Muscle layer of duodenum (tissue), 2 donors: ENCODE measurements at regions not wholly inside any gene's neighbourhood (a gene's known extent, or its start where the extent isn't known, plus 50 kb on each side); places are given as distances from the start of the nearest gene placed in this dataset.

Source experiments
- H3K27ac ChIP-seq: one replicate; pipeline ENCODE4 v1.7.0; 2013; ENCODE audit warnings: mild to moderate bottlenecking, low read length
- H3K27me3 ChIP-seq: one replicate; pipeline ENCODE4 v1.7.0; 2013; ENCODE audit warnings: low read depth, mild to moderate bottlenecking, control low read depth, low read length
- H3K36me3 ChIP-seq, 2 donors: one replicate each; pipeline ENCODE4 v1.7.0; 2013; ENCODE audit warnings: low read length in 2 of 2, control low read depth in 1 of 2, mild to moderate bottlenecking in 1 of 2; ENCODE audit not compliant: insufficient read depth in 2 of 2, control insufficient read depth in 1 of 2
- H3K4me1 ChIP-seq, 2 donors: one replicate each; pipeline ENCODE4 v1.7.0; 2013; ENCODE audit warnings: low read length in 2 of 2, mild to moderate bottlenecking in 2 of 2, control low read depth in 1 of 2, moderate library complexity in 1 of 2; ENCODE audit not compliant: insufficient read depth in 2 of 2, control insufficient read depth in 1 of 2
- H3K4me3 ChIP-seq, 2 donors: one replicate each; pipeline ENCODE4 v1.7.0; 2013; ENCODE audit warnings: low read length in 2 of 2, low read depth in 1 of 2, mild to moderate bottlenecking in 1 of 2
- H3K9me3 ChIP-seq, 2 donors: one replicate each; pipeline ENCODE4 v1.7.0; 2013; ENCODE audit warnings: low read length in 2 of 2, control low read depth in 1 of 2, mild to moderate bottlenecking in 1 of 2; ENCODE audit not compliant: control insufficient read depth in 1 of 2
- donor health status: healthy.

GRCh38 chr6:154561750-154562149, 51.3 kb upstream of the CNKSR3 start:
- H3K27ac ChIP-seq = no peak overlapping the region
- no peaks in the 10 kb centered on the region for H3K36me3 ChIP-seq
- H3K9me3 ChIP-seq = no peaks in the 10 kb centered on the region
- H3K4me3 ChIP-seq = no peak overlapping the region
- no peaks in the 10 kb centered on the region for H3K4me1 ChIP-seq
- H3K27me3 ChIP-seq = no peaks in the 10 kb centered on the region

GRCh38 chr6:154565331-154565730, 54.8 kb upstream of the CNKSR3 start:
- Histone ChIP-seq H3K27ac (no peak overlapping the region), H3K9me3 (no peaks in the 10 kb centered on the region), H3K4me1 (no peaks in the 10 kb centered on the region), H3K4me3 (no peak overlapping the region), H3K36me3 (no peaks in the 10 kb centered on the region), H3K27me3 (no peaks in the 10 kb centered on the region)

GRCh38 chr6:154566866-154567265, 56.4 kb upstream of the CNKSR3 start:
- no peak overlapping the region for H3K27ac ChIP-seq
- no peaks in the 10 kb centered on the region for H3K9me3 ChIP-seq
- no peaks in the 10 kb centered on the region for H3K4me1 ChIP-seq
- H3K36me3 ChIP-seq = no peaks in the 10 kb centered on the region
- no peak overlapping the region for H3K4me3 ChIP-seq
- no peaks in the 10 kb centered on the region for H3K27me3 ChIP-seq

GRCh38 chr6:154567695-154568220, 57.3 kb upstream of the CNKSR3 start:
- Histone ChIP-seq H3K27ac (no peak overlapping the region), H3K9me3 (no peaks in the 10 kb centered on the region), H3K36me3 (no peaks in the 10 kb centered on the region), H3K4me1 (no peaks in the 10 kb centered on the region), H3K4me3 (no peak overlapping the region), H3K27me3 (no peaks in the 10 kb centered on the region)

GRCh38 chr6:154569156-154569862, 58.8 kb upstream of the CNKSR3 start:
- Histone ChIP-seq H3K9me3 (no peaks in the 10 kb centered on the region), H3K27me3 (no peaks in the 10 kb centered on the region), H3K4me1 (no peaks in the 10 kb centered on the region), H3K4me3 (no peak overlapping the region), H3K27ac (no peak overlapping the region), H3K36me3 (no peaks in the 10 kb centered on the region)

- H3K4me1 ChIP-seq = no peaks in the 10 kb centered on the region
- H3K27ac ChIP-seq = no peak overlapping the region
- H3K9me3 ChIP-seq = no peaks in the 10 kb centered on the region
- H3K36me3 ChIP-seq = no peaks in the 10 kb centered on the region
- no peak overlapping the region for H3K4me3 ChIP-seq
- no peaks in the 10 kb centered on the region for H3K27me3 ChIP-seq
These were observed 60.0 kb upstream of the CNKSR3 start for GRCh38 chr6:154570505-154570904.

- no peak overlapping the region for H3K4me3 ChIP-seq
- H3K36me3 ChIP-seq = no peaks in the 10 kb centered on the region
- no peaks in the 10 kb centered on the region for H3K9me3 ChIP-seq
- no peaks in the 10 kb centered on the region for H3K27me3 ChIP-seq
- no peak overlapping the region for H3K27ac ChIP-seq
- no peaks in the 10 kb centered on the region for H3K4me1 ChIP-seq
These were observed 62.1 kb upstream of the CNKSR3 start for GRCh38 chr6:154572556-154572955.

- Histone ChIP-seq H3K4me3 (no peak overlapping the region), H3K4me1 (no peaks in the 10 kb centered on the region), H3K9me3 (peaks cover 0 to 2% of the 10 kb centered on the region in 2 donors), H3K27me3 (no peaks in the 10 kb centered on the region), H3K36me3 (no peaks in the 10 kb centered on the region), H3K27ac (no peak overlapping the region)
These were observed 67.6 kb upstream of the CNKSR3 start for GRCh38 chr6:154578004-154578559.

- H3K4me3 ChIP-seq = no peak overlapping the region
- peaks cover 0 to 2% of the 10 kb centered on the region in 2 donors for H3K9me3 ChIP-seq
- no peak overlapping the region for H3K27ac ChIP-seq
- H3K27me3 ChIP-seq = no peaks in the 10 kb centered on the region
- H3K4me1 ChIP-seq = no peaks in the 10 kb centered on the region
- no peaks in the 10 kb centered on the region for H3K36me3 ChIP-seq
These were observed 68.6 kb upstream of the CNKSR3 start for GRCh38 chr6:154579046-154579445.

GRCh38 chr6:154579485-154579884, 69.0 kb upstream of the CNKSR3 start:
- H3K27ac ChIP-seq = no peak overlapping the region

GRCh38 chr6:154580397-154581135, 70.1 kb upstream of the CNKSR3 start:
- Histone ChIP-seq H3K36me3 (no peaks in the 10 kb centered on the region), H3K4me1 (no peaks in the 10 kb centered on the region), H3K27me3 (no peaks in the 10 kb centered on the region)

More at GRCh38 chr6:154579485-154579884, 69.0 kb upstream of the CNKSR3 start:
- Histone ChIP-seq H3K4me3 (no peak overlapping the region), H3K27me3 (no peaks in the 10 kb centered on the region), H3K4me1 (no peaks in the 10 kb centered on the region), H3K9me3 (peaks cover 0 to 2% of the 10 kb centered on the region in 2 donors), H3K36me3 (no peaks in the 10 kb centered on the region)

More at GRCh38 chr6:154580397-154581135, 70.1 kb upstream of the CNKSR3 start:
- Histone ChIP-seq H3K27ac (no peak overlapping the region), H3K4me3 (no peak overlapping the region), H3K9me3 (peaks cover 0 to 2% of the 10 kb centered on the region in 2 donors)
